ENCODE measurements at regions not wholly inside any gene's neighbourhood (a gene's known extent, or its start where the extent isn't known, plus 50 kb on each side); places are given as distances from the start of the nearest gene placed in this dataset.

- TF ChIP-seq ZFP36L1 (CRISPR knock-in tag; IDR thresholded peaks at IDR 0.05) (no peak), ZNF629 (CRISPR knock-in tag; conservative IDR thresholded peaks at IDR 0.05) (no peak), ZNF292 (CRISPR knock-in tag; IDR thresholded peaks at IDR 0.05; ENCODE audit: borderline replicate concordance, low read depth) (no peak), ZNF619 (CRISPR knock-in tag; IDR thresholded peaks at IDR 0.05) (no peak), ZBTB4 (CRISPR knock-in tag; IDR thresholded peaks at IDR 0.05; ENCODE audit: borderline replicate concordance) (no peak), NAIF1 (CRISPR knock-in tag; IDR thresholded peaks at IDR 0.05; ENCODE audit: borderline replicate concordance) (no peak)
Observed at GRCh38 chr1:101664726-101665125, 332.0 kb downstream of the OLFM3 start (continued).

- no peaks in the 10 kb centered on the region for H3K4me1 ChIP-seq (ENCODE audit: insufficient read depth, low read length)
- FAIRE-seq = no peak
- no peaks in the 10 kb centered on the region for H3K79me2 ChIP-seq (ENCODE audit: insufficient read depth, low read length)
- in situ Hi-C loops (cut with HindIII; ENCODE audit: extremely low pct_ligation_motif_present, low pct_unique_long_range_greater_than_20kb) = no loop called here
- H3K4me3 ChIP-seq (replicated peaks in 1 of 3; ENCODE audit: insufficient read depth in 1 of 3, low read depth in 2 of 3, low read length in 3 of 3) = no peak overlapping the region
- intact Hi-C loops (cut with micrococcal nuclease; ENCODE audit: unreplicated experiment) = no loop called here
- no peaks in the 10 kb centered on the region for H3K36me3 ChIP-seq (replicated peaks in 1 of 2; ENCODE audit: control insufficient read depth in 1 of 2, insufficient read depth in 2 of 2, low read length in 2 of 2)
- ChIA-PET CTCF (ENCODE audit: low intra/inter-chr PET ratio, low total read pairs) (no interaction called here), POLR2A (no interaction called here)
- no peak for DNase-seq (ENCODE audit: low spot score)
- no peak overlapping the region for H3K9ac ChIP-seq (ENCODE audit: insufficient read depth, low read depth, low read length)
- H3K27ac ChIP-seq (ENCODE audit: extremely low read length, insufficient read depth, low read length) = no peak overlapping the region
- no TSS peak for BruUV-seq (replicated peaks)
- no peak overlapping the region for H2AFZ ChIP-seq (ENCODE audit: low read length)
- WGBS (ENCODE audit: low lambda C conversion rate) = 5% methylated on average over 2 of the region's 2 CpGs
- peaks cover 30% of the 10 kb centered on the region for H3K9me3 ChIP-seq (ENCODE audit: low read length)
- no peaks in the 10 kb centered on the region; a peak in 1 of 5 replicates for H3K27me3 ChIP-seq (ENCODE audit: control insufficient read depth in 1 of 2, insufficient read depth in 2 of 2, low read length in 2 of 2)
- H3K4me2 ChIP-seq (ENCODE audit: low read depth, low read length) = no peak overlapping the region
- ATAC-seq = no peak
- H4K20me1 ChIP-seq (ENCODE audit: insufficient read depth, low read length) = no peaks in the 10 kb centered on the region
- TF ChIP-seq USF2 (IDR thresholded peaks at IDR 0.05; ENCODE audit: low read depth, low read length) (no peak), USF2 (CRISPR knock-in tag; IDR thresholded peaks at IDR 0.05; ENCODE audit: borderline replicate concordance) (no peak), BATF2 (CRISPR knock-in tag; IDR thresholded peaks at IDR 0.05) (no peak), SAFB2 (CRISPR knock-in tag; IDR thresholded peaks at IDR 0.05; ENCODE audit: borderline replicate concordance, low read depth) (no peak), GABPA (IDR thresholded peaks at IDR 0.05; ENCODE audit: low read depth, low read length) (no peak), GABPA (CRISPR knock-in tag; IDR thresholded peaks at IDR 0.05; ENCODE audit: low read depth) (no peak), HBP1 (CRISPR knock-in tag; IDR thresholded peaks at IDR 0.05; ENCODE audit: low read depth) (no peak), ZNF644 (CRISPR knock-in tag; IDR thresholded peaks at IDR 0.05; ENCODE audit: low read depth) (no peak), FLYWCH1 (CRISPR knock-in tag; IDR thresholded peaks at IDR 0.05) (no peak), ZNF580 (CRISPR knock-in tag; IDR thresholded peaks at IDR 0.05; ENCODE audit: borderline replicate concordance, low read depth) (no peak)
Observed at GRCh38 chr1:101667761-101668160, 329.0 kb downstream of the OLFM3 start.

Measured in HepG2 (cell line).